Inflammatory macrophage (primary cell): ENCODE measurements at regions not wholly inside any gene's neighbourhood (a gene's known extent, or its start where the extent isn't known, plus 50 kb on each side); places are given as distances from the start of the nearest gene placed in this dataset.

Experiments used
- DNase-seq, 2 donors: peaks; one replicate each; pipeline ENCODE4 v3.0.0-alpha.2; 2020 to 2022

DNA sequence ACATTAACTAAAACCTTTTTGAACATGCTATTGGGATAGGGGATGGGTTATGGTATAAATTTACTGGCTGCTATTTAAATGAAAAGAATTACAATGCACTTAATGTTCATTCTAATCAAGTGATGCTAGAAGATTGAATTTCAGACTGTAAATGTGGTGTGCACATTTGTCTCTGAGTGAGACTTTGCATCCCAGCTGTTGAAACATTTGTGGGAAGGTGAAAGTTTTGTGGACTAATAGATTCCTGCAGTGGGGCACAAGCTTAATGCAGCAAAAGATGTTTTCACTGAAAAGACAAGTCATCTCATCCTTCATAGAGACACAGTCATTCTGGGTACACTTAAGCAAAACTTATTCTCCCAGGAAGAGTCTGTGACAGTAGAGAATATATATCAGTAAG is 323.6 kb downstream of the NFIB start:
- no peak for DNase-seq

DNA sequence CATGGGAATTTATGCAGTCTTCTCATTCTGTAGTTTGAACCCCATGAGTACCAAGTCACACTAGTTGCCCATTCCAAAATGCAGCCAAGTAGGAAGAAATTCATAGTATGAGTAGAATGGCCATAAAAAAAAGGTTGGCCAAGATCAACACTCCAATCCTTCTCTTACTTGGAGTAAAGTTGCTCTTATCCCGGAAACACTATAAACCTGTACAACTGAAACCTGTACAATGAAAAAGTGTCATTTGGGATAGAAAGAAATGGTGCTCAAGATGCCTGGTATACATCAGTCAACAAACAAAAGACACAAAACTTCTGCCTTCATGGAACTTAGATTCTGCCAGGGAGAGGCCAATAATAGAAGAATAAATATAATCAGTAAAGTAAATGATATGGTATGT is 325.0 kb downstream of the NFIB start:
- DNase-seq = no peak

DNA sequence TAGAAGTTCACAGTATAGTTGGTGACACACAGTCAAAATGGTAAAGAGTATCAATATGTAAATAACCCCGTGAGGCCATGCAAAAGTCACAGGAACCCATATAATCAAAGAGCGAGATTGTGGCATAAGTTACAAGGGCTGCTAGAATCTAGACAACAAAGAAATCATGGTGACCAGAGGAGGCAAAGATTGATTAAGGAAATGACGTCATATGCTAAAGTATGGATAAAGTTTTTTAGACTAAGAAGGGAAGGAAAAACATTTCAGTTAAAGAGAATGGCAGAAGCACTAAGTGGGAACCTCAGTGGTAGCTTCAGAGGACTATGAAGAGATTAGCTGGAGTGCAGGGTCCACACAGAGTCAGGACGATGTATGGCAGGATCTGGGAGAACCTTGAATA is 330.3 kb downstream of the NFIB start:
- no peak for DNase-seq

DNA sequence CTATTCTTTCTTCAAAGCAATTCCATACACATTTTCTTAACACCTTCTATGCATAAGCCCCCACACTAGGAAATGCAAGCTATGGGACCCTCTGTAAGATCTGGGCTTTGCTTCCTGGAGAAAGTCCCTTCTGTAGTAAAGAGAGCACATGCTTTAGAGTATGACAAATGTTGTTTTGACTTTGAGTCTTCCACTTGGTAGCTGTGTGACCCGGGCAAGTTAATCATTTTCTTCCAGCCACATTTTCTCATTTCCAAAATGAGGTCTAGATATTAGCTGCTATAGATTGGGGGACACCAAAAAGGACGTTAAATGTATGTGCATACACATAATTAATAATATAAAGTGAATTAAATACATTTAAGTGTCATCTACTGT is 334.0 kb downstream of the NFIB start:
- no peak for DNase-seq

DNA sequence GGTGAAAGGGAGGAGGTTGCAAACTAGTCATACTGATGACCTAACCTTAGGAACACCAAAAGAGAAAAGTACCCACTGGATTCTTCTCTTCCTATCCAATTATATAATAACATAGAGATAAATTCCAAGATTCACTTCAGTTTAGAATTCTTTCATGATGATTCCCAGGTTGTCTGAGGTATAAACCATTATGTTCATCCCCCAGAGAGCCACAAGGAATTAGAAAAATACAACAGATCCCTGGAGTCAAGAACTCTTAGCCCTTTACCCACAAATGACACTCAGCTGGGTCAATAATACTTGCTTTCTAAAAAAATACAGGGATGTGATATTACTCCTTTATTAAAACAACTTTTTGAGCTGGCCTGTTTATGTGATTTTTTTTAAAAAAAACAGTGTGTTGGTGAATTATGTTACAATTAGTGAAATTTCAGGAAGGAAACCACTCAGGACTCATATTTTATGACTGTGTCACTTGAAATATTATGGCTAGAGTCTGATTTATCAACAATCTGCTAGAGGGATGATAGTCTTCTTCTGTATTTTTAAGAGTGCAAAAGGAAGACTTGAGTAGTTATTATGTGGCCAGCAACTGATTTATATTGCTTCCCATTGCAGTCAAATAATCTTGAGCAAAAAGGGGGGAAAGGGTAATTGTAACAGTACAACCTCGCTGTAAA is 338.2 kb downstream of the NFIB start:
- no peak for DNase-seq

DNA sequence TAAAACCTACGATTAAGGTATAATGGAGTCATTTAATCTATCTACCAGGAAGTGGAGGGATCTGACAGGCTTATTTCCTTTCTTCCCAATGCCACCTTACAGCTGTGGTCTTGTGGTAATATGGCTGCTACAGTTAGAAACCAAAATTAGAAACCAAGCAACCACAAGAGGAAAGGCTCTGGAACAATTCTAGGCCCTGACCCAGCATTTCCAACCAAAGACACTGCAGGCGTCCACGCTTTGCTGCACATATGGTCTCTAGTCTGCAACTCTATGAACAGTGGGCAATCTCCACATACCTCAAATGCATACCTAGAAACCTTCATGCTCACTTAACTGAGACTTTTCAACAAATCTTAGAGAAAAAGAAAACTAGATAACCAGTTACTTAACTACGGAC is 339.1 kb downstream of the NFIB start:
- no peak for DNase-seq

DNA sequence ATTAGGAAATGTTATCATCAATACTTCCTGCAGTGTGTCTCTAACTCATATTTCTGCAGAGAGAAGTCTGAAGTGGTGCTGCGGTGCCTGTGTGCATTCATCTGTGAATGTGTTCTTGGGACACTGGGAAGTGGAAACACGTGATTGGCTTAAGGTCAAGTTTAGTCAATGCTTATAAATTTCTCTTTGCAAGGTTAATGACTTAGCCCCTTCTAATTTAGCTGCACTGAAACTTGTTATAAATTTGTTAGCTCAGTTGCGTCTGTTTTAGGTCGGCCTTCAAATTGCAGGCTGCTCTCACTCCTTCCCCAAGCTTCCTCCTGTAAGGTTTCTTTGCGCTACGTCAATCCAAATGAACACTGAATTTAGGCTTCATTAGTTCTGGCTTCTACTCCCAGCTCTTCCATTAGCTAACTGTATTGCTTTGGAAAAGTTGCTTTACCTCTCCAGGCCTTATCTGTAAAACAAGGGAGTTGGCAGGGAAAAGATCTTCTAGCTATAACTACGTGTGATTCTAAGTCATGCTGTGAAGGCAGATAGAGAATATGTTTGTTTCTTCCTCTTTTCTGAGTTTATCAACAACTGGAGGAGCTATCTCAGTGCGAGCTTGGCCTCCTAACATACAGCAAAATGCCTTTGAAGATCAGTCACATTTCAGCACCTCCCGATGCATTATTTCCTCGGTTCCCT is 341.8 kb downstream of the NFIB start:
- DNase-seq = no peak

DNA sequence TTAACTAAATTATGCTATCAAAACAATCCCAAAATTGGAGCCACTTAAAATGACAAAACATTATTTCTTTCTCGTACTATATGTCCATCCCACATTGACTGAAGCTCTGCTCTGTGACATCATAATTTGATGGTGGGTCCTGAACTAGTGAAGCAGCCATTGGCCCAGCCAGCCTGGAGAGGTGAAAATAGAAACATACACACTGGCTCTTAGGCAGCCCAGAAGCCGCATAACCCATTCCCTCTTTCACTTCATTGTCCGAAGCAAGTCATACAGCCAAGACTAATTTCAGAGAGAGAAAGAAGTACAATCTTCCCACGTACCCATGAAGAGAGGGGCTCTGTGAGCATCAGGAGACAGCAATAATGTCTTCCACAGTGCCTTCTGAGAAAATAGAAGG is 342.5 kb downstream of the NFIB start:
- no peak for DNase-seq

DNA sequence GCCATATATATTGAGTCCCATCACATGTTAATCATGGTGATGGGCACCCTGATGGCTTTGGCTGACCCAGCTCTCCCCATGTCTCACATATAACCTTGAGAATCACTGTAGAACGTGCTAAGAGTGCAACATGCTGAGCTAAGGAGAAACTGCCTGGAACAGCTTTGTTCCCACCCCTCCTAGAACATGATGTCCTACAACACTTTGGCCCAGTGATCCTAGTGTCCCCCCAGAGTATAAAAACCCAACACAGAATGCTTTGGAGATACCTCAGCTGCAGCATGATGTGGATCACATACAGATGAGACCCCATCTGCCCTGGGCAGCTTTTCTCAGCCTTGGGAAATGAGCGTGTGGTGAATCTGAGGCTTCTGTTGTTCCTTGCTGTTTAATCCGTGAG is 343.5 kb downstream of the NFIB start:
- no peak for DNase-seq

DNA sequence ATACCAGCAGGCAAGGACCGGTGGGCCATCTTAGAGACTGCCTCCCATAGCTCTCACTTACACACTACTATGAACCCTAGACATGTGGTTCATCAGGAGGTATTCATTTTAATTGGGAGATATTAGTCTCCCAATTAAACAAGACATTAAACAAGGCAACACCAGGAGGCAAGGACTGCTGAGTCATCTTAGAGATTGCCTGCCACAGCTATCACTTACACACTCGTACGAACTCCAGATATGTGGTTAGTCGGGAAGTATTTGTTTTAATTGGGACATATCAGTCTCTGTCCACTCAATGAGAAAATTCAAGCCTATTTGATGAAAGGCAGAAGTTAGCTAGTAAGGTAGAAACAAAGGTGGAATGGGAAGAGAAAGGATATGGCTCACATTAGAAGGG is 343.9 kb downstream of the NFIB start:
- DNase-seq = no peak

DNA sequence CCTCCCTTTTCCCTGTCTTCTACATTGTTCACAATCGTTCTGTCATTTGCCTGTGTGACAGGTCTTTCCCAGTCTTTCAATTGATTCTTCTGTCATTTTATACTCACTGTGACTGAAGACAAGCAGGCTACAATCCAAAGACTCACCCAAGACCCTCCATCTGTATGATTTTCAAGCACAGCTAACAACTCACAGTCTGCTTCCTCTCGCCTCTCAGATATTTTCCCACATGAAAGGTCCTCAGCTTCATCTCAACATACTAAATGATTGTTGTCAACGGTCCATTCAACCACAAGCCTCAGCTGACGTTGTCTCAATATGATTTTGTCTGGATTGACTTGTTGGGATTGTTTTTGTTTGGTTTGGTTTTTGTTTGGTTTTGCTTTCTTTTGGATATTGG is 346.5 kb downstream of the NFIB start:
- DNase-seq = no peak

DNA sequence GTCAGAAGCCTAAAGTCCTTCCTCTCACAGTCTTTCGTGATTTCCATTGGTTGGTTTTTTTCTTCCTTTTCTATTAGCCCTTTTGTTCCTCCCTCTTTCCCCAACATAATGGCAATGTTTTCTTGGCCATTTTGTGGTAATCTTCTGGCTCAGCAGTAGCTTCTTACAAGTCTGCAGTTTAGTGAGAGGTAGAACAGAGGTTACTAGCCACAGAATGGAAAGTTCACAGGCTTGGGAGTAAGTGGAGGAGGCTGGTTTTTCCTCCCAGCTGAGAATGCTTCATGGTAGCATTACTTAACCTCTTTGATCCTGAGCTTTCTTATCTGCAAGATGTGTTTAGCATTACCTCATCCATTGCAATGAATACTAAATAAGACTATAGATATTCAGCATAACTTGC is 346.9 kb downstream of the NFIB start:
- DNase-seq = no peak

DNA sequence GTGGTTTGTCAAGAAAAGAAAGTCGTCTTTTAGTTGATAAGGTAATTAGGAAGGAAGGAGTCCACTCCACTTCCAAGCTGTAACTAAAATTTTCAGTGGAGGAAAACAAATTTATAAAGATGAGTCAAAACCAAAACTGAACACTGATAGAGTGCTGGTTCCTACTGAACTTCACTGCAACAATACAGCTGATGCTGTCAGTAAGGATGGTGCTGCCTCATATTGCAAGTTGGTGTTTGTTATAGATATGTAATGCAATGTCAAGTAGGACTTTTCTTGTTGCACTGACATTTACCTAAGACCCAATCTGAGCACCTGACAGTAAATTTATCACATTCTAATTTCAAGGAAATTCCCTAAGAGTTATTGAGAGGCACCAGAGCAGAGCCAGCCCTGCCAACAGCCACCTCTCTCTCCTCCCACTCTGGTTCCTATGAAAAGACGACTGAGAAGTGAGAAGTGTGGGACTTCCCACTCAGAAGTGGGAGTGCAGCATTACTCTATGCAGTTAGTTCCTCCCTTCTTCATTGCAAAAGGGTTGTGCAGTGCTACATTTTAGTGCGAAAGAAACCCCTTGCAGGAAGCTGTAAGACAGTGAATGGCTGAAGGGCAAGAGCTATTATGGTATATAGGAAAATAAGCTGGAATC is 350.8 kb downstream of the NFIB start:
- DNase-seq = no peak

DNA sequence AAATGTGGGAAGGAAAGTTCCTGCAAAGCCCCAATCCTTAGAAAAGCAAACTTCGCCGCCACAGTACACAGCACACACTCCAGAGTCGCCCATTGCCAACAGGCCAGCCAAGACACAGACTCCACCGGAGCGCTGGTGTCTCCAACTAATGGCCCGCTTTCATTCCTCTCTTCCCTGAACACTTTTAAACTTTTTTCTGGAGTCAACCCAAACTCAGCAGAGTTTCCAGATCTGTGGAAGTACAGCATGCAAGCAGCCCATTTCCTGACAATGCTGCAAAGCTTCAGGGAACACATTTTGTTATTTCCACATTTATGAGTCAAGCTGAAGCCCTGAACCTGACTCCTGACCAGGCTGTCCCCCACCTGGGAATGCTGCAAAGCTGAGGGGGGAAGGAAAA is 351.9 kb downstream of the NFIB start:
- DNase-seq = no peak

DNA sequence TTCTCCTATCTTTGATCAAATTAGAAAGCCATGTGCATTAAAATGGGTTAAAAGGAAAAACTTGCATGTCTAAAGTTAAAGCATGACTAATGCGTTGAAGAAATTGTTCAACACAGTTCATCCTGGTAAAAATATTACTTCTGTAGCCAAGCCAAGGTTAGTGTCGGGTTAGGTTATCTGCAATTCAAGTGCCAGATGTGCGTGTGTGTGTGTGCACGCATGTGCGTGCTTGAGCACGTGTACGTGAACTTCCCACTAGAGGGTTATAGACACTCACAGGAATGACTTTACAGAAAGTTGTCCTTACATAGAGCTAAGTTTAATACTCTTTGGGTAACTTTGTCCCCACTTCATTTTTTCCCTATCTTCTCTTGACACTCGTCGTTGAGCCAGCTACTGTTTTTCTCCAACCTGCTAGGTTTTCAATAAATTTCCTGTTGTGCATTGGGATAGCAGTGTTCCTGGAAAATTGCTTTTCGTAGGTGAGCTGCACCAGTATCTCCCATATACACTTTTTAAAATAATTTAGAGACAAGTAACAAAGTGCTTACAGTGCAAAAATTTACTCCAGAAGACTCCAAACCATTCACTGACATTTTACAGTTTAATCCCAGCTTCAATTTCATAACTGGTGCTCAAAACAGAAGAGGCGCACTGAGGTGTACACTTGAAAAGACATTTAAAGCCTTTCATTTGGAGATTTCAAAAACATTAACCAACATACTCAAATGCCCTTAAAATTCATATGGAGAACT is 353.8 kb downstream of the NFIB start:
- no peak for DNase-seq

DNA sequence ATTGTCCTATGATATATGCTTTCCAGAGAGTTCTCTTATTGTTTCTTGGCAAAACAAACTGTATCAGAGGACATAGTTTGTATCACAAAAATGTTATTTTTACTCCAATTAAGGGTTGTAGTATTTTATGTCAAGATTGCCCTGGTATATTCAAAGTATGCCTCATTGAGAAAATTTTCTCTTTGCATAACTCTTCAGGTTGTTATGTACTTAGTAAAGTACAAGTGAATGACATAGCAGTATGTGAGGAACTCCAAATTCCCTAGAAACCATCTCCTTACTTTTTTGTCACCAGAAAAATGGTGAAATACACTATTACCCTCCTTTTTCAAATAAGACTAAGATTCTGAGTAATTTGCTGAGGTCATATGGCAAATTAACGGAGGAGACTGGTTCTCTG is 355.3 kb downstream of the NFIB start:
- DNase-seq = no peak

DNA sequence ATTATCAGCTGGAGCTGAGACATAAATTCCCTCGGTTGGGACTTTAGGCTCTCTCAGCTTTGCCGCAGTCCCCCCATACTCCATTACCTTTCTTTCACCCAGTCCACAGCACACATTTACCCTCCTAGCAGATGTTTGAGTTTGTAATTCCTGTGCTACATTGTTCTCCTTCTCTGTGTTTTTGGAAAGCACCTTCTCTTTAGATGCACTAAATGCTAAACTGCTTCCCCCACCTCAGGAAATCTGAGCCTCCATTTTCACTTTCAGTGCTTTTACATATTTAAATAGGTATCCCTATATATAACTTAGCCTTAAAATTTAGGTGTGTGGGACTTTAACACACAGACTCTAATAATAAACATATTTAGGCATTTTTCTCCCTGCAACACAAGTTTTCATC is 356.9 kb downstream of the NFIB start:
- no peak for DNase-seq

DNA sequence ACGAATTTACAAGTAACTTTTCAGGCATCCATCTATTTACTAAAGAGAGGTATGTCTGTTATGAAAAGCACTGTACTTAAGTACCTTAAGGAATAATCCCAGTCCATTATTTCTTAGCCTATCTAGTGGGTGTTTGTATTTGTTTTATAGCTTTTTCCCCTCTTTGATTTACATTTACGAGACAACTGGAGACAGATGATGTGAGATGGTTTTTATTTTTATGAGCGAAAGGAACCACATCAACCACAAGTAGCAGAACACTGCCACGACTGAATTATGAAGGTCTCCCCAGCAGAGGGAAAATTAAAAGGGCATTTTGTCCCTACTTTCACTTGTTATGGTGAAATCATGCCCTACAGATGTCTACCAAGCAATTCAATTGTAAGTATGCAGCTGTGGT is 357.8 kb downstream of the NFIB start:
- DNase-seq = no peak

DNA sequence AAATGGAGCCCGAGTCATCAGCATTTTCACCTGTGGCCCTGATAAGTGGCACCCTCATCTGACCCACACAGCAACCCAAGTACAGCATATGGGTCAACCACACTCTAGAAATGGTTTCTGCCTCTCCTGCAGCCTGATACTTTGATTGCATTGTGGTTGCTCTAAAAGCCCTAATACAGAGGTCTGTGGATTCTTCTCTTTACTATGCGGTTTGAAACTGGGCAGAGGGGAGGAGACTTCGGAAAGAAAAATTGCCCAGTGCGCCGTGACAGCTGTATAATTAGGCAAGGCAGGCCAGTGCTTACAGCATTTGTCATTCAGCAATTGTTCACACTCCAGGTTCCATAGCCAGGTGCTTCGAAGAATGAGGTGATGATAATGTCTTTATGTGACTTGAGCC is 361.0 kb downstream of the NFIB start:
- DNase-seq = no peak

DNA sequence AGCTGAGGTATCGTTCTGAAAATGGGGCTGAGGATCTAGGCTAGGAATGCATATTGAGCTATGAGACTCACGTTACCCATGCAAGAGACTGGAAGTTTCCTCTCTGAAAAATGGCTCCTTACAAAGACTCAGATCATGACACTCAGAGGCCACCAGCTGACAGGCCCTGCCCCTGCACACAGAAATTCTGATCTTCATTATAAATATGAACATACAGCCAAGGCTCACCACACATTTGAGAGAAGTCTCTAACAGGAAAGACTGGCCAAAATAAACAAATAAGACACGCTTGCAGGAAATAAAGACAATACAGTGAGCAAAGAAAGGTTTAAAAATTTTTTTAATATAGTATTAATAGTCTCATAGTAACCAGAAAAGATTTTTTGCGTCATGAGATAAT is 365.9 kb downstream of the NFIB start:
- DNase-seq = no peak

DNA sequence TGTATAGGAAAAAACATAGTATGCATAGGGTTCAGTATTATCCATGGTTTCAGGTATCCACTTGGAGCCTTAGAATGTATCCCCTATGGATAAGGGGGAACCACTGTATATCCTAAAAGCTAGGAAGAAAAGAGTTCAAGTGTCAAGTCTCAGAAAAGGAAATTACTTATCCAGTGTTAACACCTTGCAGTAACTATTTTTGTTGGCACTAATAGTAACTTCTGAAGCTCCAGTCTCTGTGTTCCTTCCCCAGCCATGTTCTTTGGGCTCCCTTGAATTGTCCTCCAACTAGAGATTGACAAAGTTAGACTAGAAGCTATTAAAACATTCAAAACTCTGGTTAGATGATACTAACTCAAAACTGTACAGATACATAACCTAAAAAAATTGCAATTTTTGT is 370.8 kb downstream of the NFIB start:
- DNase-seq = no peak

DNA sequence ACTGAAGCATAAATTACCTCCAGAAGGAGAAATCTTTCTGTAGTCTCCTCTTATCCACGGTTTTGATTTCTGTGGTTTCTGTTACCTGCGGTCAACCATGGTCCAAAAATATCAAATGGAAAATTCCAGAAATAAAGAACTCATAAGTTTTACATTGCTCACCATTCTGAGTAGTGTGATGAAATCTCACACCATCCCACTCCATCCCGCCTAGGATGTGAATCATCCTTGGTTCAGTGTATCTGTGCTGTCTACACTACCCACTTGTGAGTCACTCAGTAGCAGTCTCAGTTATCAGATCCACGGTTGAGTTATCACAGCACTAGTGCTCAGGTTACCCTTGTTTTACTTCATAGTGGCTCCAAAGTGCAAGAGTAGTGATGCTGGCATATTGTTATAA is 371.2 kb downstream of the NFIB start:
- DNase-seq = no peak

DNA sequence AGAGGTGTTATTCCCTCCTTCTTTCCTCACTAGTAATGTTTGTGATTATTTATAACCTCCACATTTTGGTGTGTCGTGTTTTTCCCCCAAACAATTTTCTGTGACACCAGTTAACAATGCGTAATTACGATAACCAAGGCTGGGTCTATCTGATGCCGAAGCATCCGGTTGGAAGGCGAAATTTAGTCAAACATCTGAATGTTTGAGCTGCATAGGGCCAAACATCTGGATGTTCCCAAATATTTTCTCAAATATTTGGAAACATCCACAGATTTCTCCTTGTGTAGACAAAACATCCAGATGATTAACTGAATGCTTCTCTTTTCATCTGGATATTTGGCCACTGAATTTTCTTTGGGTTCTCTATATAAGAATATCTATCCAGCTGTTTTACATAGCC is 371.7 kb downstream of the NFIB start:
- no peak for DNase-seq

DNA sequence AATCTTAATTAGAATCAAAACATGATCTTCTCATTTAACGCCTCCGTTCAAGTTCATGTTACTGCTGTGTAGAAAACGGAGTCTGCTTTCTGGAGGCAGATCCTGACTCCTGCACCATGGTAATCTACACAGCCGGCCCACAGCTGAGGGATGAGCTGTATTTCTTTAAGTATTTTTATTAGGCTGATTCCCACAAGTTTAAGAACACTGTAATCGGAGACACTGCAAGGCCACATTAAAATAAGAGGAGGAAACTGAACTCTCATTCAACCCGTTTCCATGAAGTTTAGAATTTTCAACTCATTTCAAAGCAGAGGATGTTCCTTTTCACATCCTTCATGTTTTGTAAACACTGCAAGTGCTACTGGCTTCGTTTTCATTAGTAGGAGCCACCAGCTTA is 372.2 kb downstream of the NFIB start:
- DNase-seq = no peak
